SK-N-SH (cell line): ENCODE measurements at regions not wholly inside any gene's neighbourhood (a gene's known extent, or its start where the extent isn't known, plus 50 kb on each side); places are given as distances from the start of the nearest gene placed in this dataset.
A peak's percentile ranks its signal among the peaks of the same experiment; 100 is the strongest.

Experiments used
- CTCF ChIA-PET: fragments of 300-600, 350-600 bp; formaldehyde crosslinking; extraction: SDS; loops from one replicate; lab custom pipeline; 2021; lab: Yijun Ruan, JAX
- POLR2A ChIA-PET: fragments of 350-600 bp; sonication (Branson Sonifier 250); formaldehyde crosslinking; extraction: SDS; loops from one replicate; lab custom pipeline; 2020; ENCODE audit warnings: antibody characterized with exemption, inconsistent platforms; lab: Yijun Ruan, JAX
- DNase-seq: peaks from one replicate; pipeline ENCODE4 v3.0.0; 2012
- H2AFZ ChIP-seq: fragments of 200-600 bp; sonication (generic); 2 replicates; pipeline ENCODE4 v1.8.1; 2016; ENCODE audit warnings: antibody characterized with exemption, mild to moderate bottlenecking, low read depth
- H3F3A ChIP-seq: fragments of 200-600 bp; sonication (generic); replicated peaks from 2 replicates; pipeline ENCODE3; 2016; ENCODE audit warnings: antibody characterized with exemption, mild to moderate bottlenecking; ENCODE audit not compliant: insufficient read depth
- H3K27ac ChIP-seq, 2 experiments: fragments of 200-500 bp in 1 of 2; fragments of 200-600 bp in 1 of 2; sonication (Bioruptor generic) in 1 of 2; sonication (generic), shearing (Covaris generic) in 1 of 2; 2 replicates each; pipeline versions ENCODE4 v1.5.1 to v1.6.1; 2014 to 2016; ENCODE audit warnings: low read depth in 2 of 2, inconsistent platforms in 1 of 2, low read length in 1 of 2, mild to moderate bottlenecking in 1 of 2, mixed read lengths in 1 of 2
- H3K27me3 ChIP-seq: fragments of 200-600 bp; sonication (generic), shearing (Covaris generic); 2 replicates; pipeline ENCODE4 v1.6.1; 2016; ENCODE audit warnings: mixed run types; ENCODE audit not compliant: insufficient read depth
- H3K36me3 ChIP-seq, 2 experiments: fragments of 200-500 bp in 1 of 2; fragments of 200-600 bp in 1 of 2; sonication (Bioruptor generic) in 1 of 2; sonication (generic) in 1 of 2; replicated peaks in 1 of 2; 2 replicates each; pipeline versions ENCODE3 to v1.5.1; 2014 to 2016; ENCODE audit warnings: low read length in 1 of 2, mild to moderate bottlenecking in 1 of 2; ENCODE audit not compliant: insufficient read depth in 2 of 2, control insufficient read depth in 1 of 2
- H3K4me1 ChIP-seq, 2 experiments: fragments of 200-500 bp in 1 of 2; fragments of 200-600 bp in 1 of 2; sonication (Bioruptor generic) in 1 of 2; sonication (generic), shearing (Covaris generic) in 1 of 2; 2 replicates each; pipeline versions ENCODE4 v1.5.1 to v1.6.1; 2014 to 2016; ENCODE audit warnings: low read depth in 1 of 2, low read length in 1 of 2, mixed run types in 1 of 2; ENCODE audit not compliant: insufficient read depth in 2 of 2, control insufficient read depth in 1 of 2
- H3K4me2 ChIP-seq: fragments of 200-600 bp; sonication (generic), shearing (Covaris generic); 2 replicates; pipeline ENCODE4 v1.6.1; 2017; ENCODE audit warnings: mixed run types
- H3K4me3 ChIP-seq, 2 experiments: fragments of 200-500 bp in 1 of 2; fragments of 200-600 bp in 1 of 2; sonication (Bioruptor generic) in 1 of 2; sonication (generic), shearing (Covaris generic) in 1 of 2; 2 replicates each; pipeline versions ENCODE4 v1.5.1 to v1.8.1; 2014 to 2016; ENCODE audit warnings: low read depth in 2 of 2, inconsistent platforms in 1 of 2, low read length in 1 of 2, mild to moderate bottlenecking in 1 of 2, mixed read lengths in 1 of 2, moderate library complexity in 1 of 2
- H3K79me2 ChIP-seq: fragments of 200-600 bp; sonication (generic); 2 replicates; pipeline ENCODE4 v1.8.1; 2017; ENCODE audit warnings: mild to moderate bottlenecking; ENCODE audit not compliant: insufficient read depth
- H3K9ac ChIP-seq: fragments of 200-600 bp; sonication (generic); 2 replicates; pipeline ENCODE4 v1.6.1; 2017; ENCODE audit warnings: mixed run types
- H3K9me2 ChIP-seq: fragments of 200-600 bp; sonication (generic); 2 replicates; pipeline ENCODE4 v1.6.1; 2017; ENCODE audit warnings: mixed run types
- H3K9me3 ChIP-seq: fragments of 200-600 bp; sonication (generic); 2 replicates; pipeline ENCODE4 v1.6.1; 2017; ENCODE audit warnings: mixed run types, mild to moderate bottlenecking, moderate library complexity
- H4K20me1 ChIP-seq: fragments of 200-600 bp; sonication (generic); 2 replicates; pipeline ENCODE4 v1.6.1; 2017; ENCODE audit warnings: mild to moderate bottlenecking, mixed run types; ENCODE audit not compliant: insufficient read depth
- ELF1 ChIP-seq: IDR thresholded peaks from 2 replicates; pipeline ENCODE4 v1.4.0; 2012
- EP300 ChIP-seq, 2 experiments: IDR thresholded peaks; 2 replicates each; pipeline versions ENCODE4 v1.4.0 to v1.6.1; 2012; ENCODE audit warnings: borderline replicate concordance in 1 of 2, low read depth in 1 of 2, low read length in 1 of 2
- EZH2phosphoT487 ChIP-seq: fragments of 200-600 bp; sonication (generic); IDR thresholded peaks from 2 replicates; pipeline ENCODE4 v1.6.1; 2017; ENCODE audit warnings: low read depth, mixed run types, mild to moderate bottlenecking, antibody characterized with exemption, moderate library complexity, borderline replicate concordance
- FOSL2 ChIP-seq: IDR thresholded peaks from 2 replicates; pipeline ENCODE4 v1.4.0; 2012; ENCODE audit warnings: low read depth, mild to moderate bottlenecking, moderate library complexity, borderline replicate concordance
- FOXJ3 ChIP-seq: sonication (generic); formaldehyde crosslinking; IDR thresholded peaks from 2 replicates; pipeline ENCODE4 v1.5.1; 2020; ENCODE audit warnings: mild to moderate bottlenecking, missing genetic modification reagents
- JUND ChIP-seq: IDR thresholded peaks from 2 replicates; pipeline ENCODE4 v1.4.0; 2012
- MEF2A ChIP-seq: IDR thresholded peaks from 2 replicates; pipeline ENCODE4 v1.4.0; 2012; ENCODE audit warnings: low read depth, borderline replicate concordance
- NRF1 ChIP-seq: IDR thresholded peaks from 2 replicates; pipeline ENCODE4 v1.6.1; 2012; ENCODE audit warnings: low read depth, mild to moderate bottlenecking, low read length
- POLR2AphosphoS5 ChIP-seq: IDR thresholded peaks from 2 replicates; pipeline ENCODE4 v1.6.1; 2012; ENCODE audit warnings: low read depth, low read length
- RCOR1 ChIP-seq: fragments of 150-350 bp; IDR thresholded peaks from 2 replicates; pipeline ENCODE4 v1.6.1; 2017; ENCODE audit warnings: antibody characterized with exemption, low read length
- RFX5 ChIP-seq: IDR thresholded peaks from 2 replicates; pipeline ENCODE4 v1.6.1; 2012; ENCODE audit warnings: mild to moderate bottlenecking, improper control_type of control experiment, low read length
- TCF12 ChIP-seq: IDR thresholded peaks from 2 replicates; pipeline ENCODE4 v1.4.0; 2012
- YY1 ChIP-seq: IDR thresholded peaks from 2 replicates; pipeline ENCODE4 v1.4.0; 2012; ENCODE audit warnings: low read depth, mild to moderate bottlenecking
- WGBS: methylation state at CpG from one replicate; pipeline ENCODE4 v1.1.6; 2017; ENCODE audit warnings: low lambda C conversion rate; 5-methylcytosine and 5-hydroxymethylcytosine counted together
- TF ChIP-seq, protein P1 (sequence below): IDR thresholded peaks from 2 replicates; pipeline ENCODE4 v1.4.0; 2012; ENCODE audit warnings: low read depth, borderline replicate concordance
- TF ChIP-seq, protein P2 (sequence below): fragments of 200-600 bp; sonication (generic); IDR thresholded peaks from 2 replicates; pipeline ENCODE4 v1.6.1; 2017; ENCODE audit warnings: antibody characterized with exemption, mild to moderate bottlenecking, moderate library complexity
- TF ChIP-seq, protein P3 (sequence below): IDR thresholded peaks from 2 replicates; pipeline ENCODE4 v1.4.0; 2012; ENCODE audit warnings: low read depth
- TF ChIP-seq, protein P4 (sequence below): IDR thresholded peaks from 2 replicates; pipeline ENCODE4 v1.6.1; 2012; ENCODE audit warnings: mild to moderate bottlenecking, low read depth, low read length, moderate library complexity
- TF ChIP-seq, protein P5 (sequence below): IDR thresholded peaks from 2 replicates; pipeline ENCODE4 v1.4.0; 2012; ENCODE audit warnings: low read depth, borderline replicate concordance

DNA sequence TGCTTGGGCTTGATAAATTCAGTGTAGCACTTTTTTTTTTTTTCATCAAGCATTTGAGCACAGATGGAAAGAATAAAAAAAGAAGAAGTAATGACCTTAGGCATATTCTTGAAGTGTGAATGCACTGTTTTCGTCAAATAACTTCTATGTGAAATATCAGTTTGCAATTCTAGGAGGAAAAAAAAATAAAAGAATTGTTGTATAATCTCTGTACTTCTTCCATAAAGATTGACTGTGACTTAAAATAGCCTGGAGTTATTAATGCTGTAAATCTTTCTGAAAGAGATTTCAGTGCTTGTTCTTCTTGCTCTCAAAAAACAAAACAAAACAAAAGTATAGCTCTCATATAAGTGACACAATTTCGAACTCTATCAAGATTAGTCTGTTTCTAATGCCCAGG, 536.9 kb upstream of the ZNF608 start:
- Histone ChIP-seq H3K4me1 (peaks cover 0 to 2% of the 10 kb centered on the region in 2 experiments; a peak in 2 of 4 replicates), H3K9me3 (no peaks in the 10 kb centered on the region), H3K4me3 (no peak overlapping the region), H4K20me1 (no peaks in the 10 kb centered on the region), H3K27ac (no peak overlapping the region; a peak in 1 of 4 replicates), H3F3A (no peaks in the 10 kb centered on the region), H2AFZ (no peak overlapping the region), H3K27me3 (no peaks in the 10 kb centered on the region), H3K9ac (no peak overlapping the region), H3K9me2 (no peaks in the 10 kb centered on the region)
- ChIA-PET POLR2A (no interaction called here), CTCF (no interaction called here)
- DNase-seq, result no peak
- 62% methylated on average over 2 of the region's 2 CpGs for WGBS
- TF ChIP-seq TCF12 (no peak), NRF1 (no peak), FOXJ3 (CRISPR knock-in tag) (no peak), EZH2phosphoT487 (no peak), EP300 (IDR thresholded peaks at IDR 0.05; ENCODE audit: borderline replicate concordance in 1 of 2, low read depth in 1 of 2, low read length in 1 of 2) (peak in 1 of 2 experiments; percentile 43; a peak in 2 of 4 replicates)
- TF ChIP-seq, protein P1, sequence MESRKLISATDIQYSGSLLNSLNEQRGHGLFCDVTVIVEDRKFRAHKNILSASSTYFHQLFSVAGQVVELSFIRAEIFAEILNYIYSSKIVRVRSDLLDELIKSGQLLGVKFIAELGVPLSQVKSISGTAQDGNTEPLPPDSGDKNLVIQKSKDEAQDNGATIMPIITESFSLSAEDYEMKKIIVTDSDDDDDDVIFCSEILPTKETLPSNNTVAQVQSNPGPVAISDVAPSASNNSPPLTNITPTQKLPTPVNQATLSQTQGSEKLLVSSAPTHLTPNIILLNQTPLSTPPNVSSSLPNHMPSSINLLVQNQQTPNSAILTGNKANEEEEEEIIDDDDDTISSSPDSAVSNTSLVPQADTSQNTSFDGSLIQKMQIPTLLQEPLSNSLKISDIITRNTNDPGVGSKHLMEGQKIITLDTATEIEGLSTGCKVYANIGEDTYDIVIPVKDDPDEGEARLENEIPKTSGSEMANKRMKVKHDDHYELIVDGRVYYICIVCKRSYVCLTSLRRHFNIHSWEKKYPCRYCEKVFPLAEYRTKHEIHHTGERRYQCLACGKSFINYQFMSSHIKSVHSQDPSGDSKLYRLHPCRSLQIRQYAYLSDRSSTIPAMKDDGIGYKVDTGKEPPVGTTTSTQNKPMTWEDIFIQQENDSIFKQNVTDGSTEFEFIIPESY, result no peak
- TF ChIP-seq, all 33 proteins: peak for 1
- Histone ChIP-seq H3K36me3 (no peaks in the 10 kb centered on the region), H3K4me2 (no peak overlapping the region), H3K79me2 (no peaks in the 10 kb centered on the region)

DNA sequence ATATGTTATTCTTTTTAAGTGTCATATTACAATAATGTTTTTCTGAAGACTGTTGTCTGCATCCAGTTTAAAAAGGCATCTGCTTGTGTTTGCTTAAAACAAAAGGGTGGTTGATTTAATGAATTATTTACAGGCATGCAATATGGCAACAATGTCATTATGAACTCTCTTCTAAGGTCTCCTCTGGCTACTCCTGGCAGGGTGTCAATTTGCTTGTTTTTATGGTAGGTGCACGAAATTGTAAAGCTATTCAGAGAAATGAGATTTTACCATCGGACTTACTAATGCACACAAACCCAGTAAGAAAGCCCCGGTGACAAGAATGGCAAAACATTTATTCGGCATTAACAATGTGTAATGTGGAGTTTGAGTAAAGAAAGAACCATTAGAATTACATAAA, 539.8 kb upstream of the ZNF608 start:
- H3K9me3 ChIP-seq, result no peaks in the 10 kb centered on the region
- no peak for DNase-seq
- TF ChIP-seq MEF2A (no peak), ELF1 (no peak), JUND (no peak), YY1 (no peak), RFX5 (no peak), NRF1 (no peak), POLR2AphosphoS5 (no peak), FOSL2 (no peak), RCOR1 (no peak)
- TF ChIP-seq, protein P2, sequence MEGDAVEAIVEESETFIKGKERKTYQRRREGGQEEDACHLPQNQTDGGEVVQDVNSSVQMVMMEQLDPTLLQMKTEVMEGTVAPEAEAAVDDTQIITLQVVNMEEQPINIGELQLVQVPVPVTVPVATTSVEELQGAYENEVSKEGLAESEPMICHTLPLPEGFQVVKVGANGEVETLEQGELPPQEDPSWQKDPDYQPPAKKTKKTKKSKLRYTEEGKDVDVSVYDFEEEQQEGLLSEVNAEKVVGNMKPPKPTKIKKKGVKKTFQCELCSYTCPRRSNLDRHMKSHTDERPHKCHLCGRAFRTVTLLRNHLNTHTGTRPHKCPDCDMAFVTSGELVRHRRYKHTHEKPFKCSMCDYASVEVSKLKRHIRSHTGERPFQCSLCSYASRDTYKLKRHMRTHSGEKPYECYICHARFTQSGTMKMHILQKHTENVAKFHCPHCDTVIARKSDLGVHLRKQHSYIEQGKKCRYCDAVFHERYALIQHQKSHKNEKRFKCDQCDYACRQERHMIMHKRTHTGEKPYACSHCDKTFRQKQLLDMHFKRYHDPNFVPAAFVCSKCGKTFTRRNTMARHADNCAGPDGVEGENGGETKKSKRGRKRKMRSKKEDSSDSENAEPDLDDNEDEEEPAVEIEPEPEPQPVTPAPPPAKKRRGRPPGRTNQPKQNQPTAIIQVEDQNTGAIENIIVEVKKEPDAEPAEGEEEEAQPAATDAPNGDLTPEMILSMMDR, result no peak
- TF ChIP-seq, protein P3, sequence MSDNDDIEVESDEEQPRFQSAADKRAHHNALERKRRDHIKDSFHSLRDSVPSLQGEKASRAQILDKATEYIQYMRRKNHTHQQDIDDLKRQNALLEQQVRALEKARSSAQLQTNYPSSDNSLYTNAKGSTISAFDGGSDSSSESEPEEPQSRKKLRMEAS, result no peak
- TF ChIP-seq, protein P4, sequence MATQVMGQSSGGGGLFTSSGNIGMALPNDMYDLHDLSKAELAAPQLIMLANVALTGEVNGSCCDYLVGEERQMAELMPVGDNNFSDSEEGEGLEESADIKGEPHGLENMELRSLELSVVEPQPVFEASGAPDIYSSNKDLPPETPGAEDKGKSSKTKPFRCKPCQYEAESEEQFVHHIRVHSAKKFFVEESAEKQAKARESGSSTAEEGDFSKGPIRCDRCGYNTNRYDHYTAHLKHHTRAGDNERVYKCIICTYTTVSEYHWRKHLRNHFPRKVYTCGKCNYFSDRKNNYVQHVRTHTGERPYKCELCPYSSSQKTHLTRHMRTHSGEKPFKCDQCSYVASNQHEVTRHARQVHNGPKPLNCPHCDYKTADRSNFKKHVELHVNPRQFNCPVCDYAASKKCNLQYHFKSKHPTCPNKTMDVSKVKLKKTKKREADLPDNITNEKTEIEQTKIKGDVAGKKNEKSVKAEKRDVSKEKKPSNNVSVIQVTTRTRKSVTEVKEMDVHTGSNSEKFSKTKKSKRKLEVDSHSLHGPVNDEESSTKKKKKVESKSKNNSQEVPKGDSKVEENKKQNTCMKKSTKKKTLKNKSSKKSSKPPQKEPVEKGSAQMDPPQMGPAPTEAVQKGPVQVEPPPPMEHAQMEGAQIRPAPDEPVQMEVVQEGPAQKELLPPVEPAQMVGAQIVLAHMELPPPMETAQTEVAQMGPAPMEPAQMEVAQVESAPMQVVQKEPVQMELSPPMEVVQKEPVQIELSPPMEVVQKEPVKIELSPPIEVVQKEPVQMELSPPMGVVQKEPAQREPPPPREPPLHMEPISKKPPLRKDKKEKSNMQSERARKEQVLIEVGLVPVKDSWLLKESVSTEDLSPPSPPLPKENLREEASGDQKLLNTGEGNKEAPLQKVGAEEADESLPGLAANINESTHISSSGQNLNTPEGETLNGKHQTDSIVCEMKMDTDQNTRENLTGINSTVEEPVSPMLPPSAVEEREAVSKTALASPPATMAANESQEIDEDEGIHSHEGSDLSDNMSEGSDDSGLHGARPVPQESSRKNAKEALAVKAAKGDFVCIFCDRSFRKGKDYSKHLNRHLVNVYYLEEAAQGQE, result no peak
- TF ChIP-seq, protein P5, sequence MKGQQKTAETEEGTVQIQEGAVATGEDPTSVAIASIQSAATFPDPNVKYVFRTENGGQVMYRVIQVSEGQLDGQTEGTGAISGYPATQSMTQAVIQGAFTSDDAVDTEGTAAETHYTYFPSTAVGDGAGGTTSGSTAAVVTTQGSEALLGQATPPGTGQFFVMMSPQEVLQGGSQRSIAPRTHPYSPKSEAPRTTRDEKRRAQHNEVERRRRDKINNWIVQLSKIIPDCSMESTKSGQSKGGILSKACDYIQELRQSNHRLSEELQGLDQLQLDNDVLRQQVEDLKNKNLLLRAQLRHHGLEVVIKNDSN, result no peak
- H3K9me2 ChIP-seq, result no peaks in the 10 kb centered on the region
- no peaks in the 10 kb centered on the region for H4K20me1 ChIP-seq
- peaks cover 0 to under 1% of the 10 kb centered on the region in 2 experiments; a peak in 2 of 4 replicates for H3K4me1 ChIP-seq
- H3K4me3 ChIP-seq, result no peak overlapping the region
- no peaks in the 10 kb centered on the region for H3F3A ChIP-seq
- POLR2A ChIA-PET, result no interaction called here
- no peak overlapping the region for H3K9ac ChIP-seq
- no peak overlapping the region for H2AFZ ChIP-seq
- no peaks in the 10 kb centered on the region for H3K36me3 ChIP-seq
- CTCF ChIA-PET, result no interaction called here
- no peak overlapping the region for H3K4me2 ChIP-seq
- no peak overlapping the region for H3K27ac ChIP-seq
- no peaks in the 10 kb centered on the region for H3K27me3 ChIP-seq
- no peaks in the 10 kb centered on the region for H3K79me2 ChIP-seq
- WGBS, result 87% methylated on average over 4 of the region's 4 CpGs
